ENCODE measurements at regions not wholly inside any gene's neighbourhood (a gene's known extent, or its start where the extent isn't known, plus 50 kb on each side); places are given as distances from the start of the nearest gene placed in this dataset.

DNA sequence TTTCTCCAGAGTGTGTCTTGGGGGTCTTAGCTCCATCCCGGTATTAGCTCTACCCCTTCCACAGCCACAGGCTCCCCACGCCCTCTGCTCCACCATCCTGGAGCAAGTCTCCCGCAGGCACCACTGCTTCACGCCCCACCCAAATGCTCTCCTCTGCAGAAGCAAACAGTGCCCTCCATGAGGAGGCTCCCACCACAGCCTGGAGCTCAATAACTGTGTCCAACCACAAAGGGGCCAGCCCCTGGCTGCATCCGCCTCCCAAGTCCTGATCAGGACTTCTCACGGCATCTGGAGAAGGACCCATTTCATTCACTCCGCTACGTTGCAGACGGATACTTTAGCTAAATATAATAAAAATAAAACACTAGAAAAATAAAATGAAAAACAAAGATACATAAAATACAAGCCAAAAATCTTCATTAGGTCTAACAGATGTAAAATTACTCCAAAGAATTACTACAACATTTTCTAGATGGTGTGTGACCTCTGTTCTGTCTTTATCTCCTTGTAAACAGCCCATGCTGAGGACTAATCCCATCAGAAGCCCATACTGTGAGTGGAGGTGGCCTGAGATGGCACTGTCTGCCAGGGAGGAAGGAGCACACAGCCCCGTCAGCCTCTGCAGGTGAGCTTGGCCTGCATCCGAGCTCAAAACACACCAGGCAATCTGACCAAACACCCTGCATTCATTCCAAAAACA is 210.8 kb upstream of the RAB6C start:
- in situ Hi-C loops (cut with MboI; ENCODE audit: low sequenced_read_pairs in 4 of 4): no loop called here
- DNase-seq: no peak
- no peak for ATAC-seq
- H3K4me1 ChIP-seq: no peaks in the 10 kb centered on the region
- no peak overlapping the region for H3K4me3 ChIP-seq
- H3K36me3 ChIP-seq: no peaks in the 10 kb centered on the region
- no peak overlapping the region for H3K27ac ChIP-seq
- H3K9me3 ChIP-seq: no peaks in the 10 kb centered on the region
- H3K27me3 ChIP-seq: no peaks in the 10 kb centered on the region
- TF ChIP-seq POLR2A (IDR thresholded peaks at IDR 0.05) (no peak), CTCF (IDR thresholded peaks at IDR 0.05 in 4 of 5, conservative IDR thresholded peaks at IDR 0.05 in 1 of 5) (no peak)
- intact Hi-C loops (cut with DNase I; ENCODE audit: low total_unique reads): no loop called here

DNA sequence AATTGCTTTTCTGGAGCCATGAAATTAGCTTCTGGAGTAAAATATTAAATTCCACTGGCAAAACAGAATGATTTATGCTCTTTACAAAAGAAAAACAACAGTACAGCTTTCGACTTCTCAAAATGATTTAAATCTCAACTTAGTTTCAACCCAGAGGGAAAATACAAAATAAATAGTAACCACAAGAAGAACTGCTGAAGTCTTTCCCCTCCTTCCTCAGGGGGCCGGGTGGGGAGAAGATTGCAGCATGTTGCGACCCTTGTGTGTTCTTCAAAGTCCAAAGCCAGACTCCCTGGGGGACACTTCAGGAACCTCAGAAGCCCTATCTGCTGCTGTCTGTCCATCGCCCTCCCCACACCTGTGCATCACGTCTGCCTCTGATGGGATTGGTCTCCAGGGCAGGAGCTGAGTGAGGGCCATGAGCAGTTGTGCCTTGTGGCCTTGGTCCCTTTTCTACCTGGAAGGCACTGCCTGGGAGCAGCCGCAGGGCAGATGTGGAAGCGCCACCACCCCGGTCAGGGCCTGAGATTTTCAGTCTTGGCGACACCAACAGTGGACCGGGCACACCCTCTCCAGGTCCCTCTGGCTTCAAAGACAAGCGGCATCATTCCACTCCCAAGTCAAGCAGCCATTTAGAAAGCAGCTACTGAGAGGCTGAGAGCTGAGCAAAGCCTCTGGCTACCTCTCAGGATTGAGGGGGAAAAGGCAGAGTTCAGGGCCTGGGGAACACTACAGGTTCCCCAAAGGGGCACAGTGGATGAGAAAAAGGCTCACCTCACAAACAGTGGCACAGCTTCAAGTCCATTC is 210.1 kb upstream of the RAB6C start:
- no peaks in the 10 kb centered on the region for H3K4me1 ChIP-seq
- in situ Hi-C loops (cut with MboI; ENCODE audit: low sequenced_read_pairs in 4 of 4) (no loop called here), intact Hi-C loops (cut with DNase I; ENCODE audit: low total_unique reads) (no loop called here)
- DNase-seq (no peak), ATAC-seq (no peak)
- H3K27ac ChIP-seq: no peak overlapping the region
- no peak for TF ChIP-seq CTCF (IDR thresholded peaks at IDR 0.05 in 4 of 5, conservative IDR thresholded peaks at IDR 0.05 in 1 of 5)
- H3K4me3 ChIP-seq: no peak overlapping the region
- H3K36me3 ChIP-seq: no peaks in the 10 kb centered on the region
- no peaks in the 10 kb centered on the region for H3K27me3 ChIP-seq
- no peaks in the 10 kb centered on the region for H3K9me3 ChIP-seq

- no peaks in the 10 kb centered on the region for H3K36me3 ChIP-seq
- ATAC-seq (no peak), DNase-seq (no peak)
- in situ Hi-C loops (cut with MboI; ENCODE audit: low sequenced_read_pairs in 4 of 4): no loop called here
- H3K27ac ChIP-seq: no peak overlapping the region
- no peaks in the 10 kb centered on the region for H3K27me3 ChIP-seq
- no peaks in the 10 kb centered on the region for H3K9me3 ChIP-seq
- TF ChIP-seq CTCF (IDR thresholded peaks at IDR 0.05 in 4 of 5, conservative IDR thresholded peaks at IDR 0.05 in 1 of 5) (no peak), POLR2A (IDR thresholded peaks at IDR 0.05) (no peak)
- no peak overlapping the region for H3K4me3 ChIP-seq
- intact Hi-C loops (cut with DNase I; ENCODE audit: low total_unique reads): no loop called here
- no peaks in the 10 kb centered on the region for H3K4me1 ChIP-seq
These were observed 207.9 kb upstream of the RAB6C start for GRCh38 chr2:129771418-129772189.

DNA sequence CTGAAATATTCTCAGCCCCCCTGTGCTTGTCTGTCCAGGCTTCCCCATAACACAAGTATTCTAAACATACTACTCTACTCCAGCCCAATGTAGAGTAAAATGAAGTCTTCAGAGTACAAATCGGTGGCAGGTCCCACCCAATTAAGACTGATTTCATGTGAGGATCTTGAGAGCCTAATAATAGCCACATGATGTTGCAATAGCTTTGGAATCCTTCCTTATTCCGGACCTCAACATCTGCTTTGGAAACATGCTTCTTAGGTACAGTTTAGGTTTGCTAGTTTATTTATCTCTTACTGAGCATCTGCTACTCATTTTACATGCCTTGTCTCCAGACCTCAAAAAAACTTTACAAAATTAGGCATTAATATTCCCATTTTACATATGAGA is 207.3 kb upstream of the RAB6C start:
- Histone ChIP-seq H3K27ac (no peak overlapping the region), H3K27me3 (no peaks in the 10 kb centered on the region), H3K4me3 (no peak overlapping the region), H3K4me1 (no peaks in the 10 kb centered on the region), H3K9me3 (no peaks in the 10 kb centered on the region), H3K36me3 (no peaks in the 10 kb centered on the region)
- intact Hi-C loops (cut with DNase I; ENCODE audit: low total_unique reads): no loop called here
- ATAC-seq: no peak
- DNase-seq: no peak
- in situ Hi-C loops (cut with MboI; ENCODE audit: low sequenced_read_pairs in 4 of 4): no loop called here
- TF ChIP-seq POLR2A (IDR thresholded peaks at IDR 0.05): no peak
- no peak for TF ChIP-seq CTCF (IDR thresholded peaks at IDR 0.05 in 4 of 5, conservative IDR thresholded peaks at IDR 0.05 in 1 of 5)
